ENCODE measurements at regions not wholly inside any gene's neighbourhood (a gene's known extent, or its start where the extent isn't known, plus 50 kb on each side); places are given as distances from the start of the nearest gene placed in this dataset.

DNA sequence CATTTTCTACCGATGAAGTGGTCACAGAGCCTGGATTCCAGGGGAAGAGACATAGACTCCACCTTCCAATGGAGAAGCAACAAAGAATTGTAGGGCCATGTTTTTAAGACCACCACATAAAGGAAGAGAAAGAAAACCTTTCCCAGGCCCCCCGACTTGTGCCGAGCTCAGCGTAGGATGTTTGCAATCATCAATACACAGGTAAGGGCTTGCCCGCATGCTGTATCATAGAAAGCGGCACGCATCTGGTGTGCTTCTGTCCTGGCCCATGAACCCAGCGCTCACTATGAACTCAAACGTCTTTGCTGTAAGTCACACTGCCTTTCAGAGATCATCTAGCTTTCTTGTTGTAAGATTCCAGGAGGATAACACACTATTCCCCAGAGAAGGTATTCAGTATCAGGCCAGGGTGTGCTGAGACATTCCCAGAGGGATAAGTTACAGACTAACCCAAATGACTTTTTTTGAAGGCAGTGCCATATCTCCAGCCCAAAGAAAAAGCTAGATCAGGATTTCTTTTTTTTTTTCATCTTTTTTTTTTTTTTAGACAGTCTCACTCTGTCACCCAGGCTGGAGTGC lies 79.5 kb upstream of the RPL38 start:
- TF ChIP-seq TAF1 (IDR thresholded peaks at IDR 0.05; ENCODE audit: borderline replicate concordance, insufficient read depth, low read length) (no peak), POLR2AphosphoS5 (IDR thresholded peaks at IDR 0.05; ENCODE audit: low read depth, low read length) (no peak), FOXP2 (optimal IDR thresholded peaks at IDR 0.05; ENCODE audit: borderline replicate concordance, extremely low read depth, extremely low read length, insufficient read depth) (no peak), SIN3A (IDR thresholded peaks at IDR 0.05; ENCODE audit: borderline replicate concordance, insufficient read depth, low read length) (no peak)
- TF ChIP-seq, protein P1, sequence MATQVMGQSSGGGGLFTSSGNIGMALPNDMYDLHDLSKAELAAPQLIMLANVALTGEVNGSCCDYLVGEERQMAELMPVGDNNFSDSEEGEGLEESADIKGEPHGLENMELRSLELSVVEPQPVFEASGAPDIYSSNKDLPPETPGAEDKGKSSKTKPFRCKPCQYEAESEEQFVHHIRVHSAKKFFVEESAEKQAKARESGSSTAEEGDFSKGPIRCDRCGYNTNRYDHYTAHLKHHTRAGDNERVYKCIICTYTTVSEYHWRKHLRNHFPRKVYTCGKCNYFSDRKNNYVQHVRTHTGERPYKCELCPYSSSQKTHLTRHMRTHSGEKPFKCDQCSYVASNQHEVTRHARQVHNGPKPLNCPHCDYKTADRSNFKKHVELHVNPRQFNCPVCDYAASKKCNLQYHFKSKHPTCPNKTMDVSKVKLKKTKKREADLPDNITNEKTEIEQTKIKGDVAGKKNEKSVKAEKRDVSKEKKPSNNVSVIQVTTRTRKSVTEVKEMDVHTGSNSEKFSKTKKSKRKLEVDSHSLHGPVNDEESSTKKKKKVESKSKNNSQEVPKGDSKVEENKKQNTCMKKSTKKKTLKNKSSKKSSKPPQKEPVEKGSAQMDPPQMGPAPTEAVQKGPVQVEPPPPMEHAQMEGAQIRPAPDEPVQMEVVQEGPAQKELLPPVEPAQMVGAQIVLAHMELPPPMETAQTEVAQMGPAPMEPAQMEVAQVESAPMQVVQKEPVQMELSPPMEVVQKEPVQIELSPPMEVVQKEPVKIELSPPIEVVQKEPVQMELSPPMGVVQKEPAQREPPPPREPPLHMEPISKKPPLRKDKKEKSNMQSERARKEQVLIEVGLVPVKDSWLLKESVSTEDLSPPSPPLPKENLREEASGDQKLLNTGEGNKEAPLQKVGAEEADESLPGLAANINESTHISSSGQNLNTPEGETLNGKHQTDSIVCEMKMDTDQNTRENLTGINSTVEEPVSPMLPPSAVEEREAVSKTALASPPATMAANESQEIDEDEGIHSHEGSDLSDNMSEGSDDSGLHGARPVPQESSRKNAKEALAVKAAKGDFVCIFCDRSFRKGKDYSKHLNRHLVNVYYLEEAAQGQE (IDR thresholded peaks at IDR 0.05; ENCODE audit: insufficient read depth in 1 of 2, low read depth in 2 of 2, low read length in 2 of 2): no peak

DNA sequence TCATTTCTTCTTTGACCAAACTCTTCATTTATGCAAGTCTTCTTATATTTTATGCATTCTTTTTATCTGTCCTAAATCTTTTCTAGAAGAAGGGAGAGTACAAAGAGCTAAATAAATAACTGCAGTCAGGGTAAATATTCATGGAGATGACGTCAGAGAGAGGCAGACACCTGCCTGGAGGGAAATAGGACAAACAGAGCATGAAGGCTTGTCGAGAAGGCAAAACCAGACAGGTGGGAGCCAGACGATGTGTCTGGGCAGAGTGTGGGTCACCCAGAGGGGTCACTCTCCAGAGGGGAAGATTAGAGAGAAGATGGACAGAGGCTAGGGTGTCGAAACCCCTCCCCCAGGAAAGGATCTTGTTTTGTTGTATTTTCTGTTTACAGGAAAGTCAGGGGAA lies 78.3 kb upstream of the RPL38 start:
- TF ChIP-seq SIN3A (IDR thresholded peaks at IDR 0.05; ENCODE audit: borderline replicate concordance, insufficient read depth, low read length) (no peak), TAF1 (IDR thresholded peaks at IDR 0.05; ENCODE audit: borderline replicate concordance, insufficient read depth, low read length) (no peak), FOXP2 (optimal IDR thresholded peaks at IDR 0.05; ENCODE audit: borderline replicate concordance, extremely low read depth, extremely low read length, insufficient read depth) (no peak), POLR2AphosphoS5 (IDR thresholded peaks at IDR 0.05; ENCODE audit: low read depth, low read length) (no peak)
- TF ChIP-seq, protein P1 (IDR thresholded peaks at IDR 0.05; ENCODE audit: insufficient read depth in 1 of 2, low read depth in 2 of 2, low read length in 2 of 2): no peak

DNA sequence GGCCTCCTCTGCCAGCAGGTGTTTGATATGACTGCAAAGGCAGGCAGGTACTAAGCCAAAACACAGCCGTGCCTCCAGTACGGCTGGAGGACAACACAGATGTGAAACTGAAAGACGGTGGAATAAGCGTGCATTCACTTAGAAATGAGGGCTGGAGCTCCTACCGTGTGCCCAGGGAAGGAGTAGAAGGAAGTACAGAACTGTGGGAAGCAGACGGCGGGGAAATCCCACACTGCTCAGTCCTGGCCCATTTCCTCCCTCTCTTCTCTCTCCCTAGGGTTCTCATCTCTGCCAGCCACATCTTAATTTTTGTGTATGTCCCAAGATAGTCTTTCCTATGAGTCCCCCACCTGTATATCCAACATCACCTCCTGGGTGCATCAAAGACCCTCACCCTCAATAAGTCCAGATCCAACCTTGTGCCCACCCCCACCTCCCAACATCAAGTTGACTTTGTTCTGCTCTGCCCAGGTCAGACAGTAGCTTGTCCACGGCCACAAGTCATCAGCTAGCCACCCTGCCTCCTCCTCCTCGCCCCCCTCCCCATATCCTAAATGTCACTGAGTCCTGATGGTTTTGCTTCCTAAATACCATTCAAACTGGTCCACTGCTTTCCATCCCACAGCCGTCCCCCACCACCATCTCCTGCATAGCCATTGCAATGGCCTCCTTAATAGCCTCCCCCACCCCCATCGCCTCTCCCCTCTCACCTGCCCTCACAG lies 77.1 kb upstream of the RPL38 start:
- no peak for TF ChIP-seq POLR2AphosphoS5 (IDR thresholded peaks at IDR 0.05; ENCODE audit: low read depth, low read length)
- TF ChIP-seq FOXP2 (optimal IDR thresholded peaks at IDR 0.05; ENCODE audit: borderline replicate concordance, extremely low read depth, extremely low read length, insufficient read depth): no peak
- TF ChIP-seq, protein P1 (IDR thresholded peaks at IDR 0.05; ENCODE audit: insufficient read depth in 1 of 2, low read depth in 2 of 2, low read length in 2 of 2): no peak
- TF ChIP-seq TAF1 (IDR thresholded peaks at IDR 0.05; ENCODE audit: borderline replicate concordance, insufficient read depth, low read length): no peak

DNA sequence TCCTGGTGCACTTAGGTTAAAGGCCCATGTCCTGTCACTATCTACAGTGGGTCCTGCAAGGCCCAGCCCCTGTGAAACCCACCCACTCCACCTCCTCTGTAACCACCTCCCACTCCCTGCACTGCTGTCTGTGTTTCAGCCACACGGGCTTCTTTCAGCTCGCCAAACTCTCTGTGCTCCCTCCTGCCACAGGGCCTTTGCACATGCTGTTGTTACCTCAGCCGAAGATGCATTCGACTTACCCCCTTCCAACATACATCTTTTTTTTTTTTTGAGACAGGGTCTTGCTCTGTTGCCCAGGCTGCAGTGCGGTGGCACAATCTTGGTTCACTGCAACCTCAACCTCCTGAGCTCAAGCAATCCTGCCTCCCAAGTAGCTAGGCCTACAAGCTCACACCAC lies 76.5 kb upstream of the RPL38 start:
- no peak for TF ChIP-seq SIN3A (IDR thresholded peaks at IDR 0.05; ENCODE audit: borderline replicate concordance, insufficient read depth, low read length)
- TF ChIP-seq POLR2AphosphoS5 (IDR thresholded peaks at IDR 0.05; ENCODE audit: low read depth, low read length): no peak
- TF ChIP-seq, protein P1 (IDR thresholded peaks at IDR 0.05; ENCODE audit: insufficient read depth in 1 of 2, low read depth in 2 of 2, low read length in 2 of 2): no peak
- no peak for TF ChIP-seq TAF1 (IDR thresholded peaks at IDR 0.05; ENCODE audit: borderline replicate concordance, insufficient read depth, low read length)
- TF ChIP-seq FOXP2 (optimal IDR thresholded peaks at IDR 0.05; ENCODE audit: borderline replicate concordance, extremely low read depth, extremely low read length, insufficient read depth): no peak

All from PFSK-1 (cell line).